Suprapubic skin (tissue), 4 donors: ENCODE measurements at regions not wholly inside any gene's neighbourhood (a gene's known extent, or its start where the extent isn't known, plus 50 kb on each side); places are given as distances from the start of the nearest gene placed in this dataset.

Source experiments
- DNase-seq, 2 donors: peaks; one replicate each; pipeline ENCODE4 v3.0.0-alpha.2; 2019; ENCODE audit warnings: low spot score in 2 of 2
- H3K27ac ChIP-seq: fragments of 200-600 bp; sonication (generic); one replicate; pipeline ENCODE4 v1.5.1; 2019
- H3K27me3 ChIP-seq: fragments of 200-600 bp; sonication (generic); one replicate; pipeline ENCODE4 v1.5.1; 2019
- H3K36me3 ChIP-seq: fragments of 200-600 bp; sonication (generic); one replicate; pipeline ENCODE4 v1.5.1; 2019
- H3K4me1 ChIP-seq: fragments of 200-600 bp; sonication (generic); one replicate; pipeline ENCODE4 v1.5.1; 2019
- H3K4me3 ChIP-seq: fragments of 200-600 bp; sonication (generic); one replicate; pipeline ENCODE4 v1.5.1; 2019; ENCODE audit warnings: mild to moderate bottlenecking
- H3K9me3 ChIP-seq: fragments of 200-600 bp; sonication (generic); one replicate; pipeline ENCODE4 v1.5.1; 2019
- EP300 ChIP-seq: sonication (generic); formaldehyde crosslinking; IDR thresholded peaks from one replicate; pipeline ENCODE4 v1.6.1; 2017; ENCODE audit warnings: antibody characterized with exemption
- POLR2A ChIP-seq, 2 donors: fragments of 450-650 bp; IDR thresholded peaks; one replicate each; pipeline ENCODE4 v1.6.1; 2017; ENCODE audit warnings: antibody characterized with exemption in 2 of 2, mild to moderate bottlenecking in 2 of 2, moderate library complexity in 2 of 2
- POLR2AphosphoS5 ChIP-seq, 3 donors: sonication (generic); formaldehyde crosslinking; IDR thresholded peaks; one replicate each; pipeline ENCODE4 v1.6.1; 2017; ENCODE audit warnings: antibody characterized with exemption in 3 of 3
- WGBS: methylation state at CpG from one replicate; pipeline ENCODE4 v1.1.5; 2018; 5-methylcytosine and 5-hydroxymethylcytosine counted together
- TF ChIP-seq, protein P1 (sequence below), 2 donors: fragments of 200-600 bp in 1 of 2; fragments of 450-650 bp in 1 of 2; sonication (generic) in 1 of 2; IDR thresholded peaks; one replicate each; pipeline ENCODE4 v1.5.1; 2016 to 2019; ENCODE audit warnings: antibody characterized with exemption in 2 of 2, mild to moderate bottlenecking in 1 of 2, moderate library complexity in 1 of 2

DNA sequence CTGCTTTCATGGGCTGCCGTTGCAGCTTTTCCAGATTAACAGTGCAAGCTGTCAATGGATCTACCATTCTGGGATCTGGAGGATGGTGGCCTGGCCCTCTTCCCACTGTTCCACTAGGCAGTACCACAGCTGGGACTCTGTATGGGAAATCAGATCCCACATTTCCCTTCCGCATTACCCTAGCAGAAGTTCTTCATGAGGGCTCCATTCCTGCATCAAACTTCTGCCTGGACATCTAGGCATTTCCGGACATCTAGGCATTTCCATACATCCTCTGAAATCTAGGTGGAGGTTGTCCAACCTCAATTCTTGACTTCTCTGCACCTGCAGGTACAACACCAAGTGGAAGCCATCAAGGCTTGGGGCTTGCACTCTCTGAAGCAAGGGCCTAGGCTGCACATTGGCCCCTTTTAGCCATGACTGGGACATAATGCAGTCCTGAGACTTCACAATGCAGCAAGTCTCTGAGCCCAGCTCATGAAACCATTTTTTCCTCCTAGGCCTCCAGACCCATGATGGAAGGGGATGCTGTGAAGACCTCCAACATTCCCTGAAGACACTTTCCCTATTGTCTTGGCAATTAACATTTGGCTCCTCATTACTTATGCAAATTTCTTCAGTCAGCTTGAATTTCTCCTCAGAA lies 863.3 kb downstream of the C12orf50 start:
- Histone ChIP-seq H3K9me3 (peaks cover 18% of the 10 kb centered on the region), H3K4me1 (no peaks in the 10 kb centered on the region), H3K36me3 (no peaks in the 10 kb centered on the region), H3K4me3 (no peak overlapping the region), H3K27ac (no peak overlapping the region), H3K27me3 (no peaks in the 10 kb centered on the region)
- 86% methylated on average over 2 of the region's 3 CpGs for WGBS
- DNase-seq: no peak
- TF ChIP-seq EP300 (no peak), POLR2AphosphoS5 (IDR thresholded peaks at IDR 0.05) (no peak), POLR2A (IDR thresholded peaks at IDR 0.05) (no peak)
- TF ChIP-seq, protein P1, sequence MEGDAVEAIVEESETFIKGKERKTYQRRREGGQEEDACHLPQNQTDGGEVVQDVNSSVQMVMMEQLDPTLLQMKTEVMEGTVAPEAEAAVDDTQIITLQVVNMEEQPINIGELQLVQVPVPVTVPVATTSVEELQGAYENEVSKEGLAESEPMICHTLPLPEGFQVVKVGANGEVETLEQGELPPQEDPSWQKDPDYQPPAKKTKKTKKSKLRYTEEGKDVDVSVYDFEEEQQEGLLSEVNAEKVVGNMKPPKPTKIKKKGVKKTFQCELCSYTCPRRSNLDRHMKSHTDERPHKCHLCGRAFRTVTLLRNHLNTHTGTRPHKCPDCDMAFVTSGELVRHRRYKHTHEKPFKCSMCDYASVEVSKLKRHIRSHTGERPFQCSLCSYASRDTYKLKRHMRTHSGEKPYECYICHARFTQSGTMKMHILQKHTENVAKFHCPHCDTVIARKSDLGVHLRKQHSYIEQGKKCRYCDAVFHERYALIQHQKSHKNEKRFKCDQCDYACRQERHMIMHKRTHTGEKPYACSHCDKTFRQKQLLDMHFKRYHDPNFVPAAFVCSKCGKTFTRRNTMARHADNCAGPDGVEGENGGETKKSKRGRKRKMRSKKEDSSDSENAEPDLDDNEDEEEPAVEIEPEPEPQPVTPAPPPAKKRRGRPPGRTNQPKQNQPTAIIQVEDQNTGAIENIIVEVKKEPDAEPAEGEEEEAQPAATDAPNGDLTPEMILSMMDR (IDR thresholded peaks at IDR 0.05): no peak

DNA sequence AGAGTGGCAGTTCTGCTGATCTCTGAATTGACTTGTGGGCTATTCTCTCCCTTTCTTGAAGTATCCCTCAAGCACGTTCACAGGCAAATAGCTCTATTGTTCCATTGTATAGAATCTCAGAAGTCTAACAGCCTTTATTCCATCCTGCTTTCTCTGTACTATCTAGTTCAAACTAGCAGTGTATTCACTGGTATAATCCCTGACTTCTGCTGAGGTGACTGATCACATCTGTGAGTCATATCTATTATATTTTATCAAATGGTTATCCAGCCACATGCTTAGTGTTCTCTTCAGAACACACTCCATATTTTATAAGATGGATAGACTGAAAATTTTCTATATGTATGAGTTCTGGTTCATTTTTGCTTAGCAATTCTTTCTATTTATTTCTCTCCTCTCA lies 866.1 kb downstream of the C12orf50 start:
- H3K36me3 ChIP-seq: no peaks in the 10 kb centered on the region
- H3K4me1 ChIP-seq: no peaks in the 10 kb centered on the region
- TF ChIP-seq POLR2AphosphoS5 (IDR thresholded peaks at IDR 0.05) (no peak), EP300 (no peak)
- TF ChIP-seq, protein P1 (IDR thresholded peaks at IDR 0.05): no peak
- H3K4me3 ChIP-seq: no peak overlapping the region
- H3K27ac ChIP-seq: no peak overlapping the region
- peaks cover 18% of the 10 kb centered on the region for H3K9me3 ChIP-seq
- H3K27me3 ChIP-seq: no peaks in the 10 kb centered on the region
- WGBS: 81% methylated on average over 1 of the region's 1 CpG
- no peak for DNase-seq

DNA sequence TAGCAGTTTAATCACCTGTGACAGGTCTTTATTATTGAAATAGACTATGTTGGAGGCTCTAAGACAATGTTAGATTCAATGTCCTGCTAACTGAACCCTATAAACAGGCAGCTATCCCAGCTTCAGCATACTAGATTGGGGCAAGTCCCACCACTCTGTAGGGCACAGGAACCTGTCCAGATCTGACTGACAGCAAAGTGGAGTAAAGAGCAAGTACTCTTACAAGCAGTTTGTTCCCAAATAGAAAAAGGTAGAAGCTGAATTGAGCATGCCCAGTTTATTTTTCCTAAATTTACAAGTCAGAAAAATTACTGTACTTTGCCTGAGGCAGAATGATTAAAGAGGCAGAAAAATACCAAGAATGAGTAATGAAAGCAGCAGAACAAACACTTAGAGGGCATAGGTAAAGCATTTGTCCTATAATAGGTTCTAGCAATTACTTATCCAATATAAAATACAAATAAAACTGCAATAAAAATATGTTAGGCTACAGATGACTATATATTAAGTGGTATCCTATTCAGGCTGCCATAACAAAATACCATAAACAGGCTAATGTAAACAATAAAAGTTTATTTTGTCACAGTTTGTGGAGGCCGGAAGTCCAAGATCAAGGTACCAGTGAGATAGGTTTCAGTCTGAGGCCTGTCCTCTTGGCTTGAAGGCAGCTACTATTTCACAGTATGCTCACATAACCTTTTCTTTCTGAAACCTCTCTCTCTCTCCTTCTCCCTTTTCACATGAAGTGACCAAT lies 868.2 kb downstream of the C12orf50 start:
- TF ChIP-seq EP300 (no peak), POLR2A (IDR thresholded peaks at IDR 0.05) (no peak)
- H3K27me3 ChIP-seq: no peaks in the 10 kb centered on the region
- WGBS: 88% methylated on average over 1 of the region's 1 CpG
- H3K4me3 ChIP-seq: no peak overlapping the region
- no peaks in the 10 kb centered on the region for H3K4me1 ChIP-seq
- no peaks in the 10 kb centered on the region for H3K36me3 ChIP-seq
- no peak for DNase-seq
- peaks cover 9% of the 10 kb centered on the region for H3K9me3 ChIP-seq
- no peak overlapping the region for H3K27ac ChIP-seq

DNA sequence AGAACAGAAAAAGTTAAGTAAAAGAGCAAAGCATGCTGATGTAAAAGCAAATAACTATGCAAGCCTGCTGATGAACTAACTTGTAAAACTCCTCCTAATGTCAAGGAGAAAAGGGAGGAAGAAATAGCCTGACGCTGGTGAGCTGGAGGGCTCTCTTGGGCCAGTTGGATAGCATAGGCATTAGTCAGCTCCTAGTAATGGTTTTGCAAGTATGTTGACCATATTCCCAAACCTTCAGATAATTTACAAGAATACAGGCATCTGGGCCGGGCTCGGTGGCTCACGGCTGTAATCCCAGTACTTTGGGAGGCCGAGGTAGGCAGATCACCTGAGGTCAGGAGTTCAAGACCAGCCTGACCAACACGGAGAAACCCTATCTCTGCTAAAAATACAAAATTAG lies 871.4 kb downstream of the C12orf50 start:
- 65% methylated on average over 6 of the region's 6 CpGs for WGBS
- Histone ChIP-seq H3K4me3 (no peak overlapping the region), H3K4me1 (no peaks in the 10 kb centered on the region), H3K27me3 (no peaks in the 10 kb centered on the region), H3K36me3 (no peaks in the 10 kb centered on the region), H3K27ac (no peak overlapping the region), H3K9me3 (no peaks in the 10 kb centered on the region)
- no peak for DNase-seq
- TF ChIP-seq, protein P1 (IDR thresholded peaks at IDR 0.05): no peak
- TF ChIP-seq POLR2AphosphoS5 (IDR thresholded peaks at IDR 0.05): no peak
- TF ChIP-seq POLR2A (IDR thresholded peaks at IDR 0.05): no peak
- TF ChIP-seq EP300: no peak

DNA sequence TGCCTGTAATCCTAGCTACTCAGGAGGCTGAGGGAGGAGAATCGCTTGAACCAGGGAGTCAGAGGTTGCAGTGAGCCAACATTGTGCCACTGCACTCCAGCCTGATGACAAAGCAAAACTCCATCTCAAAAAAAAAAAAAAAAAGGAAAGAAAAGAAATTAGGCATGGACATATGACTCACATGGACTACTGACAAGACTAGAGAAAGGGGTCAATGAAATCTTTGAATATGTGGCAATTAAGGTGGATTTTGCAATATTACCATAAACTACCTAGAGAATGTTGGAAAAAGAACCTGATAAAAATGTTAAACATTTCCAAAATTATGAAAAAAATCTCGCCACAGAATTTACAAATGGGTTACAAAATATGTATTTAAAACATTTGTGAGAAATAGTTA lies 873.6 kb downstream of the C12orf50 start:
- TF ChIP-seq POLR2A (IDR thresholded peaks at IDR 0.05): no peak
- TF ChIP-seq POLR2AphosphoS5 (IDR thresholded peaks at IDR 0.05): no peak
- TF ChIP-seq, protein P1 (IDR thresholded peaks at IDR 0.05): no peak
- TF ChIP-seq EP300: no peak
- Histone ChIP-seq H3K36me3 (no peaks in the 10 kb centered on the region), H3K4me1 (no peaks in the 10 kb centered on the region), H3K27ac (no peak overlapping the region), H3K4me3 (no peak overlapping the region), H3K27me3 (no peaks in the 10 kb centered on the region), H3K9me3 (no peaks in the 10 kb centered on the region)
- DNase-seq: no peak
- WGBS: 84% methylated on average over 2 of the region's 2 CpGs
